ENCODE measurements at regions not wholly inside any gene's neighbourhood (a gene's known extent, or its start where the extent isn't known, plus 50 kb on each side); places are given as distances from the start of the nearest gene placed in this dataset.
A peak's percentile ranks its signal among the peaks of the same experiment; 100 is the strongest.
"Not testable (repeated sequence)": the region's sequence is repeated elsewhere in the genome, so short reads cannot be mapped to it uniquely, and the experiment has no call there.

- FAIRE-seq: peak; percentile 62
These were observed 109.9 kb upstream of the WIPF3 start for GRCh38 chr7:29696402-29696801.

GRCh38 chr7:29699723-29700122, 106.6 kb upstream of the WIPF3 start:
- not testable (repeated sequence) for FAIRE-seq; DNase-seq (ENCODE audit: low spot score)

More at GRCh38 chr7:29696402-29696801, 109.9 kb upstream of the WIPF3 start:
- DNase-seq (ENCODE audit: low spot score): not testable (repeated sequence)

- not testable (repeated sequence) for FAIRE-seq; DNase-seq (ENCODE audit: low spot score)
These were observed 104.8 kb upstream of the WIPF3 start for GRCh38 chr7:29701540-29701939.

- DNase-seq (ENCODE audit: low spot score); FAIRE-seq: not testable (repeated sequence)
These were observed 102.5 kb upstream of the WIPF3 start for GRCh38 chr7:29703830-29704229.

GRCh38 chr7:29709002-29709401, 97.3 kb upstream of the WIPF3 start:
- DNase-seq (ENCODE audit: low spot score); FAIRE-seq: not testable (repeated sequence)

GRCh38 chr7:29723127-29723526, 83.2 kb upstream of the WIPF3 start:
- FAIRE-seq: peak; percentile 96
- peak; percentile 87 for DNase-seq (ENCODE audit: low spot score)

- DNase-seq (ENCODE audit: low spot score) (no peak), FAIRE-seq (no peak)
These were observed 82.7 kb upstream of the WIPF3 start for GRCh38 chr7:29723599-29723998.

GRCh38 chr7:29729534-29730165, 76.7 kb upstream of the WIPF3 start:
- not testable (repeated sequence) for DNase-seq (ENCODE audit: low spot score); FAIRE-seq

GRCh38 chr7:29734246-29734731, 72.0 kb upstream of the WIPF3 start:
- DNase-seq (ENCODE audit: low spot score): no peak
- FAIRE-seq: no peak

GRCh38 chr7:29747645-29748245, 58.6 kb upstream of the WIPF3 start:
- not testable (repeated sequence) for FAIRE-seq; DNase-seq (ENCODE audit: low spot score)

- FAIRE-seq: peak; percentile 88
- peak; percentile 48 for DNase-seq (ENCODE audit: low spot score)
These were observed 57.8 kb upstream of the WIPF3 start for GRCh38 chr7:29748286-29749099.

- FAIRE-seq (no peak), DNase-seq (ENCODE audit: low spot score) (no peak)
These were observed 56.5 kb upstream of the WIPF3 start for GRCh38 chr7:29749701-29750321.

GRCh38 chr7:29750373-29750940, 55.9 kb upstream of the WIPF3 start:
- not testable (repeated sequence) for DNase-seq (ENCODE audit: low spot score); FAIRE-seq

- not testable (repeated sequence) for DNase-seq (ENCODE audit: low spot score); FAIRE-seq
These were observed 55.3 kb upstream of the WIPF3 start for GRCh38 chr7:29751012-29751411.

- DNase-seq (ENCODE audit: low spot score) (no peak), FAIRE-seq (no peak)
These were observed 51.3 kb upstream of the WIPF3 start for GRCh38 chr7:29754874-29755490.
